ENCODE measurements at regions not wholly inside any gene's neighbourhood (a gene's known extent, or its start where the extent isn't known, plus 50 kb on each side); places are given as distances from the start of the nearest gene placed in this dataset.

GRCh38 chr4:41363384-41363981 lies 106.8 kb downstream of the UCHL1 start:
- Histone ChIP-seq H3K9me3 (ENCODE audit: control insufficient read depth, insufficient read depth, low read length) (no peaks in the 10 kb centered on the region), H3K4me1 (ENCODE audit: insufficient read depth, low read length) (peaks cover 34% of the 10 kb centered on the region), H3K9ac (ENCODE audit: low read depth, low read length) (peak overlapping the region; percentile 10; the same call in 1 of the 2 replicates)

GRCh38 chr4:41364876-41365275 lies 108.1 kb downstream of the UCHL1 start:
- no peaks in the 10 kb centered on the region for H3K9me3 ChIP-seq (ENCODE audit: control insufficient read depth, insufficient read depth, low read length)
- H3K9ac ChIP-seq (ENCODE audit: low read depth, low read length), result no peak overlapping the region
- peaks cover 34% of the 10 kb centered on the region for H3K4me1 ChIP-seq (ENCODE audit: insufficient read depth, low read length)
- H3K36me3 ChIP-seq (ENCODE audit: insufficient read depth, low read length), result no peaks in the 10 kb centered on the region

More at GRCh38 chr4:41363384-41363981, 106.8 kb downstream of the UCHL1 start:
- no peaks in the 10 kb centered on the region for H3K36me3 ChIP-seq (ENCODE audit: insufficient read depth, low read length)

- no peaks in the 10 kb centered on the region for H3K9me3 ChIP-seq (ENCODE audit: control insufficient read depth, insufficient read depth, low read length)
- no peaks in the 10 kb centered on the region for H3K36me3 ChIP-seq (ENCODE audit: insufficient read depth, low read length)
- H3K4me1 ChIP-seq (ENCODE audit: insufficient read depth, low read length), result peaks cover 34% of the 10 kb centered on the region
- H3K9ac ChIP-seq (ENCODE audit: low read depth, low read length), result no peak overlapping the region
Observed at GRCh38 chr4:41365681-41366080, 109.0 kb downstream of the UCHL1 start.

GRCh38 chr4:41366911-41367517 lies 110.3 kb downstream of the UCHL1 start:
- peaks cover 30% of the 10 kb centered on the region for H3K4me1 ChIP-seq (ENCODE audit: insufficient read depth, low read length)
- no peak overlapping the region for H3K9ac ChIP-seq (ENCODE audit: low read depth, low read length)
- H3K9me3 ChIP-seq (ENCODE audit: control insufficient read depth, insufficient read depth, low read length), result no peaks in the 10 kb centered on the region
- no peaks in the 10 kb centered on the region for H3K36me3 ChIP-seq (ENCODE audit: insufficient read depth, low read length)

GRCh38 chr4:41369680-41370079 lies 113.0 kb downstream of the UCHL1 start:
- Histone ChIP-seq H3K4me1 (ENCODE audit: insufficient read depth, low read length) (peaks cover 14% of the 10 kb centered on the region), H3K36me3 (ENCODE audit: insufficient read depth, low read length) (no peaks in the 10 kb centered on the region), H3K9ac (ENCODE audit: low read depth, low read length) (no peak overlapping the region), H3K9me3 (ENCODE audit: control insufficient read depth, insufficient read depth, low read length) (no peaks in the 10 kb centered on the region)

- H3K9me3 ChIP-seq (ENCODE audit: control insufficient read depth, insufficient read depth, low read length), result no peaks in the 10 kb centered on the region
- no peaks in the 10 kb centered on the region; the same call in 1 of the 2 replicates for H3K4me1 ChIP-seq (ENCODE audit: insufficient read depth, low read length)
- H3K36me3 ChIP-seq (ENCODE audit: insufficient read depth, low read length), result no peaks in the 10 kb centered on the region
- H3K9ac ChIP-seq (ENCODE audit: low read depth, low read length), result no peak overlapping the region
Observed at GRCh38 chr4:41373221-41373620, 116.5 kb downstream of the UCHL1 start.

GRCh38 chr4:41374490-41374889 lies 117.8 kb downstream of the UCHL1 start:
- no peak overlapping the region for H3K9ac ChIP-seq (ENCODE audit: low read depth, low read length)
- H3K36me3 ChIP-seq (ENCODE audit: insufficient read depth, low read length), result no peaks in the 10 kb centered on the region
- no peaks in the 10 kb centered on the region for H3K9me3 ChIP-seq (ENCODE audit: control insufficient read depth, insufficient read depth, low read length)
- H3K4me1 ChIP-seq (ENCODE audit: insufficient read depth, low read length), result no peaks in the 10 kb centered on the region

- no peak overlapping the region for H3K9ac ChIP-seq (ENCODE audit: low read depth, low read length)
- no peaks in the 10 kb centered on the region for H3K4me1 ChIP-seq (ENCODE audit: insufficient read depth, low read length)
- H3K9me3 ChIP-seq (ENCODE audit: control insufficient read depth, insufficient read depth, low read length), result no peaks in the 10 kb centered on the region
- no peaks in the 10 kb centered on the region for H3K36me3 ChIP-seq (ENCODE audit: insufficient read depth, low read length)
Observed at GRCh38 chr4:41375561-41375960, 118.8 kb downstream of the UCHL1 start.

GRCh38 chr4:41377196-41377595 lies 120.5 kb downstream of the UCHL1 start:
- no peaks in the 10 kb centered on the region for H3K9me3 ChIP-seq (ENCODE audit: control insufficient read depth, insufficient read depth, low read length)
- no peaks in the 10 kb centered on the region for H3K4me1 ChIP-seq (ENCODE audit: insufficient read depth, low read length)
- H3K36me3 ChIP-seq (ENCODE audit: insufficient read depth, low read length), result no peaks in the 10 kb centered on the region
- H3K9ac ChIP-seq (ENCODE audit: low read depth, low read length), result no peak overlapping the region

- no peaks in the 10 kb centered on the region for H3K36me3 ChIP-seq (ENCODE audit: insufficient read depth, low read length)
- no peaks in the 10 kb centered on the region for H3K9me3 ChIP-seq (ENCODE audit: control insufficient read depth, insufficient read depth, low read length)
- H3K4me1 ChIP-seq (ENCODE audit: insufficient read depth, low read length), result no peaks in the 10 kb centered on the region
- no peak overlapping the region for H3K9ac ChIP-seq (ENCODE audit: low read depth, low read length)
Observed at GRCh38 chr4:41379230-41379629, 122.5 kb downstream of the UCHL1 start.

GRCh38 chr4:41380511-41381157 lies 123.9 kb downstream of the UCHL1 start:
- Histone ChIP-seq H3K9ac (ENCODE audit: low read depth, low read length) (no peak overlapping the region), H3K4me1 (ENCODE audit: insufficient read depth, low read length) (peaks cover 5% of the 10 kb centered on the region; the same call in 1 of the 2 replicates), H3K9me3 (ENCODE audit: control insufficient read depth, insufficient read depth, low read length) (no peaks in the 10 kb centered on the region), H3K36me3 (ENCODE audit: insufficient read depth, low read length) (no peaks in the 10 kb centered on the region)

- Histone ChIP-seq H3K9ac (ENCODE audit: low read depth, low read length) (no peak overlapping the region), H3K9me3 (ENCODE audit: control insufficient read depth, insufficient read depth, low read length) (no peaks in the 10 kb centered on the region), H3K4me1 (ENCODE audit: insufficient read depth, low read length) (peaks cover 10% of the 10 kb centered on the region; the same call in 1 of the 2 replicates), H3K36me3 (ENCODE audit: insufficient read depth, low read length) (no peaks in the 10 kb centered on the region)
Observed at GRCh38 chr4:41381384-41381783, 124.7 kb downstream of the UCHL1 start.

- no peaks in the 10 kb centered on the region for H3K9me3 ChIP-seq (ENCODE audit: control insufficient read depth, insufficient read depth, low read length)
- H3K9ac ChIP-seq (ENCODE audit: low read depth, low read length), result no peak overlapping the region
Observed at GRCh38 chr4:41384992-41385391, 128.3 kb downstream of the UCHL1 start.

GRCh38 chr4:41385481-41385880 lies 128.8 kb downstream of the UCHL1 start:
- peaks cover 10% of the 10 kb centered on the region; the same call in 1 of the 2 replicates for H3K4me1 ChIP-seq (ENCODE audit: insufficient read depth, low read length)
- H3K9me3 ChIP-seq (ENCODE audit: control insufficient read depth, insufficient read depth, low read length), result no peaks in the 10 kb centered on the region
- H3K36me3 ChIP-seq (ENCODE audit: insufficient read depth, low read length), result no peaks in the 10 kb centered on the region
- no peak overlapping the region for H3K9ac ChIP-seq (ENCODE audit: low read depth, low read length)

More at GRCh38 chr4:41384992-41385391, 128.3 kb downstream of the UCHL1 start:
- H3K4me1 ChIP-seq (ENCODE audit: insufficient read depth, low read length), result peaks cover 10% of the 10 kb centered on the region; the same call in 1 of the 2 replicates
- no peaks in the 10 kb centered on the region for H3K36me3 ChIP-seq (ENCODE audit: insufficient read depth, low read length)

- no peaks in the 10 kb centered on the region for H3K9me3 ChIP-seq (ENCODE audit: control insufficient read depth, insufficient read depth, low read length)
- H3K4me1 ChIP-seq (ENCODE audit: insufficient read depth, low read length), result peaks cover 10% of the 10 kb centered on the region; the same call in 1 of the 2 replicates
- H3K36me3 ChIP-seq (ENCODE audit: insufficient read depth, low read length), result no peaks in the 10 kb centered on the region
- no peak overlapping the region for H3K9ac ChIP-seq (ENCODE audit: low read depth, low read length)
Observed at GRCh38 chr4:41388080-41388479, 131.4 kb downstream of the UCHL1 start.

Data from ES-I3 (cell line).